Thyroid gland (tissue), 4 donors: ENCODE measurements at regions not wholly inside any gene's neighbourhood (a gene's known extent, or its start where the extent isn't known, plus 50 kb on each side); places are given as distances from the start of the nearest gene placed in this dataset.

Experiments
- DNase-seq, 2 donors: peaks; one replicate each; pipeline ENCODE4 v3.0.0-alpha.2; 2019
- H3K27ac ChIP-seq, 3 donors: fragments of 200-600 bp; sonication (generic); 1 replicate in 2 of 3; 2 replicates in 1 of 3; pipeline ENCODE4 v1.5.1; 2016 to 2019; ENCODE audit warnings: mild to moderate bottlenecking in 1 of 3, moderate library complexity in 1 of 3
- H3K27me3 ChIP-seq: fragments of 200-600 bp; sonication (generic); one replicate; pipeline ENCODE4 v1.5.1; 2019
- H3K36me3 ChIP-seq, 2 donors: fragments of 200-600 bp; sonication (generic); one replicate each; pipeline ENCODE4 v1.5.1; 2016 to 2019
- H3K4me1 ChIP-seq, 2 donors: fragments of 200-600 bp; sonication (generic); one replicate each; pipeline ENCODE4 v1.5.1; 2017 to 2019
- H3K4me3 ChIP-seq, 3 donors: fragments of 200-600 bp; sonication (generic); replicated peaks in 1 of 3; 1 replicate in 2 of 3; 2 replicates in 1 of 3; pipeline ENCODE4 v1.5.1; 2016; ENCODE audit warnings: mild to moderate bottlenecking in 1 of 3
- H3K9me3 ChIP-seq: fragments of 200-600 bp; sonication (generic); one replicate; pipeline ENCODE4 v1.5.1; 2017
- POLR2A ChIP-seq, 2 donors: fragments of 450-650 bp; IDR thresholded peaks; one replicate each; pipeline ENCODE4 v1.6.1; 2017; ENCODE audit warnings: antibody characterized with exemption in 2 of 2, mild to moderate bottlenecking in 2 of 2, moderate library complexity in 1 of 2
- WGBS, 2 donors: methylation state at CpG; one replicate each; pipeline ENCODE4 v1.1.5; 2017; 5-methylcytosine and 5-hydroxymethylcytosine counted together
- intact Hi-C: fragments of 100-400 bp; cut with DNase I; formaldehyde crosslinking; loops from one replicate; pipeline ENCODE4 v1.15.1; 2023
- TF ChIP-seq, protein P1 (sequence below), 6 experiments: fragments of 200-600 bp in 3 of 6; fragments of 450-650 bp in 3 of 6; sonication (generic) in 3 of 6; IDR thresholded peaks; one replicate each; pipeline ENCODE4 v1.5.1; 2016 to 2019; ENCODE audit warnings: antibody characterized with exemption in 6 of 6, mild to moderate bottlenecking in 2 of 6, inconsistent platforms in 1 of 6, moderate library complexity in 1 of 6

DNA sequence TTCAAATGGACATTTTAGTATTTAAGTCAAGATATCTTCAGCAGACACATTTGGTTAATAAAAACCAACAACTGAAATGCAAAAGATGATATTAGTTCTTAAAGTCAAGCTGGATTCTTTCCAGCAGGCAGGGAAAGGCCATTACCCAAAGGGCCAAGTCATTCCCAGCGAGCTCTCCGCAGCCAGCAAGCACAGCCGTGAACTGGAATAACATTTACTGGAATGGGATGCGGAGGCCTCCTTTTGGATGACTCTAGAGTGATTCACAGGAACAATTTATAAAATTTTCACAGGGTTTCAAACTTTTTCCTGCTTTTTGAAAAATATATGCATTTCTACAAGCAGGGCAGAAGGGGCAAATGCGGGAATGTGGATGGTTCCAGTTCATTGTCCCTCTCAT is 76.6 kb upstream of the DAB2 start:
- Histone ChIP-seq H3K9me3 (no peaks in the 10 kb centered on the region), H3K4me3 (no peak overlapping the region), H3K27me3 (no peaks in the 10 kb centered on the region), H3K36me3 (no peaks in the 10 kb centered on the region), H3K27ac (peak overlapping the region in 1 of 3 donors; percentile 35), H3K4me1 (peaks cover 5 to 19% of the 10 kb centered on the region in 2 donors)
- DNase-seq: peak in 1 of 2 donors; percentile 6
- intact Hi-C loops: no loop called here
- 71 to 77% methylated on average over 5 of the region's 5 CpGs for WGBS, 2 donors
- TF ChIP-seq, protein P1, sequence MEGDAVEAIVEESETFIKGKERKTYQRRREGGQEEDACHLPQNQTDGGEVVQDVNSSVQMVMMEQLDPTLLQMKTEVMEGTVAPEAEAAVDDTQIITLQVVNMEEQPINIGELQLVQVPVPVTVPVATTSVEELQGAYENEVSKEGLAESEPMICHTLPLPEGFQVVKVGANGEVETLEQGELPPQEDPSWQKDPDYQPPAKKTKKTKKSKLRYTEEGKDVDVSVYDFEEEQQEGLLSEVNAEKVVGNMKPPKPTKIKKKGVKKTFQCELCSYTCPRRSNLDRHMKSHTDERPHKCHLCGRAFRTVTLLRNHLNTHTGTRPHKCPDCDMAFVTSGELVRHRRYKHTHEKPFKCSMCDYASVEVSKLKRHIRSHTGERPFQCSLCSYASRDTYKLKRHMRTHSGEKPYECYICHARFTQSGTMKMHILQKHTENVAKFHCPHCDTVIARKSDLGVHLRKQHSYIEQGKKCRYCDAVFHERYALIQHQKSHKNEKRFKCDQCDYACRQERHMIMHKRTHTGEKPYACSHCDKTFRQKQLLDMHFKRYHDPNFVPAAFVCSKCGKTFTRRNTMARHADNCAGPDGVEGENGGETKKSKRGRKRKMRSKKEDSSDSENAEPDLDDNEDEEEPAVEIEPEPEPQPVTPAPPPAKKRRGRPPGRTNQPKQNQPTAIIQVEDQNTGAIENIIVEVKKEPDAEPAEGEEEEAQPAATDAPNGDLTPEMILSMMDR (IDR thresholded peaks at IDR 0.05): no peak
- TF ChIP-seq POLR2A (IDR thresholded peaks at IDR 0.05): no peak

GRCh38 chr5:39500551-39501175 is 75.9 kb upstream of the DAB2 start:
- no peak for DNase-seq
- intact Hi-C loops: no loop called here
- no peaks in the 10 kb centered on the region for H3K27me3 ChIP-seq
- no peaks in the 10 kb centered on the region for H3K36me3 ChIP-seq
- TF ChIP-seq, protein P1 (IDR thresholded peaks at IDR 0.05): no peak
- TF ChIP-seq POLR2A (IDR thresholded peaks at IDR 0.05): no peak
- peaks cover 5 to 19% of the 10 kb centered on the region in 2 donors for H3K4me1 ChIP-seq
- no peak overlapping the region for H3K4me3 ChIP-seq
- WGBS, 2 donors: 71 to 73% methylated on average over 2 of the region's 2 CpGs
- no peak overlapping the region for H3K27ac ChIP-seq
- no peaks in the 10 kb centered on the region for H3K9me3 ChIP-seq

DNA sequence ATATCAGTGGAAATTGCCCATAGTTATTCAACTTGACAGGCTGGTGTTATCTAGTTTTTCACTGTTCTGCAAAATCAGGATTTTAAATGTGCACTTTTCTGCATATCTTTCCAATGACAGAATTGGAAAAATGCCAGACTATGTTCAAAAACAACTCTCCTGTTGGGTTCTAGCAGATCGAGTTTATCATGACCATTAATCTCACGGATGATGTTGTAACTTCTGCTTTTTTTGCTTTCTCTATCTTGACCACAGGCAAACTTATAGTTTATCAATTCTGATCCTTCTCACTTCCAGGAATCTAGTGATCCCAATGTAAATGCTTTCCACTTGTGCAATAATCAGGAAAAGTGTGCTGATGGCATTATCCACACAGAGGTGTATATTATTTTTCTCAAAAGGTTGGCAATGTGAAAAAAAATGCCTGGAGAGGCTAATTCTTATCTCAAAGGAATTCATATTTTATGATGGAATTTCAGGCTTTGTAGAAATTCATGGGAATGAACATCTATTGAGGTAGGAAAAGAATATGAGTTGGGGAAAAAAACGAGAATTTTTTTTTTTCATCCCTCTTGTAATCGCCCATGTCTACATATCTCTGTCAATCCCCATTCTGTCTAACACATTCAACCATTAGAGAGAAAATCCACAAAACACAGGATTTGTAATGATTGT is 73.6 kb upstream of the DAB2 start:
- Histone ChIP-seq H3K9me3 (no peaks in the 10 kb centered on the region), H3K4me1 (peaks cover 5 to 19% of the 10 kb centered on the region in 2 donors), H3K27me3 (no peaks in the 10 kb centered on the region), H3K36me3 (no peaks in the 10 kb centered on the region), H3K27ac (no peak overlapping the region), H3K4me3 (no peak overlapping the region)
- no peak for DNase-seq
- no peak for TF ChIP-seq POLR2A (IDR thresholded peaks at IDR 0.05)
- TF ChIP-seq, protein P1 (IDR thresholded peaks at IDR 0.05): no peak
- intact Hi-C loops: no loop called here
- 55 to 58% methylated on average over 4 of the region's 4 CpGs for WGBS, 2 donors

GRCh38 chr5:39497322-39497721 is 72.5 kb upstream of the DAB2 start:
- Histone ChIP-seq H3K4me1 (peaks cover 5 to 14% of the 10 kb centered on the region in 2 donors), H3K27ac (no peak overlapping the region), H3K36me3 (no peaks in the 10 kb centered on the region), H3K4me3 (no peak overlapping the region), H3K9me3 (no peaks in the 10 kb centered on the region), H3K27me3 (no peaks in the 10 kb centered on the region)
- TF ChIP-seq POLR2A (IDR thresholded peaks at IDR 0.05): no peak
- TF ChIP-seq, protein P1 (IDR thresholded peaks at IDR 0.05): no peak
- intact Hi-C loops: no loop called here
- no peak for DNase-seq
- WGBS, 2 donors: 90 to 97% methylated on average over 4 of the region's 4 CpGs

DNA sequence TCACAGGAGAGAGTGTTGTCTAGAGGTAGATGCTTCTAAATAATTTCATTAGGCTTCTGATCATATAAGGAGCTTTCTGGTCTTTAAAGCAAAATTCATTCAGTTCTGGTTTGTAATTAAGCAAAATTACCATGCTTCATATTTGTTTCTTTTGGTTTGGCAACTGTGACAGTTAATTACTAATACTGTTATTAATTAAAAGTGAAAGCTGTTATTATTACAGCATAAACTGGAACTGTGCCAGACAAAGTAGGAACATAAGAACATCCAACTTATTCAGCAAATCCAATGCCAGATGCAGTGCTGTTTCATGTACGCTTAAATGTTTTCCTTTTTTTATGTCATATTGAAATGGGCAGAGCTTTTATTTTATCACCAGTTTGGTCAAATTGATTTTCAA is 70.4 kb upstream of the DAB2 start:
- no peaks in the 10 kb centered on the region for H3K4me1 ChIP-seq
- 74 to 83% methylated on average over 1 of the region's 1 CpG for WGBS, 2 donors
- no peaks in the 10 kb centered on the region for H3K36me3 ChIP-seq
- intact Hi-C loops: no loop called here
- TF ChIP-seq, protein P1 (IDR thresholded peaks at IDR 0.05): no peak
- TF ChIP-seq POLR2A (IDR thresholded peaks at IDR 0.05): no peak
- no peak for DNase-seq
- no peak overlapping the region for H3K4me3 ChIP-seq
- H3K27me3 ChIP-seq: no peaks in the 10 kb centered on the region
- no peak overlapping the region for H3K27ac ChIP-seq
- H3K9me3 ChIP-seq: no peaks in the 10 kb centered on the region
